ENCODE measurements at regions not wholly inside any gene's neighbourhood (a gene's known extent, or its start where the extent isn't known, plus 50 kb on each side); places are given as distances from the start of the nearest gene placed in this dataset.

DNA sequence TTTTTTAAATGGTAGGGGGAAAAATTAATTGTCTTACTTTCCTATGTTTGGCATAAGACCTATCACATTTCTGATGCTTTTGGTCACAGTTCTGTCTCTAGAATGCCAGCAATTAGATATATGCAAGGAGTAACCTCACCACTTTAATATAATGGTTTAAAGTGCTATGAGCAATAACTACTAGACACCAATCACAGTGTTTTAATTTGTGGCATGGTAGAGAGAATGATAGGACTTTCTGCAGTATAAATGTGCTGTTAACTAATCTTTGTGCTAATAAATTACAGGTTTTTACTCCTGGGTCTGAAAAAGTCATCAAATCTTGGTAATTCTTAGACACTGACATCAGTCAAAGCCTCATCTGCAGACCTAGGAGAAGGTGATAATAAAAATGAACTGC lies 2110.3 kb downstream of the NCAM2 start:
- no peak overlapping the region for H3K4me3 ChIP-seq (ENCODE audit: low read length)
- H3K9me3 Mint-ChIP-seq, result peaks cover 3% of the 10 kb centered on the region
- no peaks in the 10 kb centered on the region for H3K36me3 ChIP-seq (ENCODE audit: insufficient read depth, low read length)
- intact Hi-C loops (cut with DNase I, micrococcal nuclease), result no loop called here
- no peaks in the 10 kb centered on the region for H3K27me3 ChIP-seq (ENCODE audit: control insufficient read depth in 1 of 2, insufficient read depth in 2 of 2, low read length in 2 of 2)
- H3K27ac ChIP-seq (ENCODE audit: low read depth in 1 of 2, low read length in 2 of 2), result no peak overlapping the region
- H3K27me3 Mint-ChIP-seq, result no peaks in the 10 kb centered on the region
- no peak overlapping the region for H3K4me3 Mint-ChIP-seq
- H3K4me1 Mint-ChIP-seq (ENCODE audit: low read depth), result no peaks in the 10 kb centered on the region
- peaks cover 0 to 3% of the 10 kb centered on the region in 2 experiments for H3K9me3 ChIP-seq (ENCODE audit: control insufficient read depth in 1 of 2, insufficient read depth in 1 of 2, low read length in 2 of 2)
- H3K27ac Mint-ChIP-seq, result no peak overlapping the region
- ChIA-PET POLR2A (no interaction called here), CTCF (no interaction called here)
- no peak for DNase-seq
- no peak for ATAC-seq (ENCODE audit: poor library complexity)
- no peaks in the 10 kb centered on the region for H3K4me1 ChIP-seq (ENCODE audit: insufficient read depth, low read length)
- TF ChIP-seq, protein P1, sequence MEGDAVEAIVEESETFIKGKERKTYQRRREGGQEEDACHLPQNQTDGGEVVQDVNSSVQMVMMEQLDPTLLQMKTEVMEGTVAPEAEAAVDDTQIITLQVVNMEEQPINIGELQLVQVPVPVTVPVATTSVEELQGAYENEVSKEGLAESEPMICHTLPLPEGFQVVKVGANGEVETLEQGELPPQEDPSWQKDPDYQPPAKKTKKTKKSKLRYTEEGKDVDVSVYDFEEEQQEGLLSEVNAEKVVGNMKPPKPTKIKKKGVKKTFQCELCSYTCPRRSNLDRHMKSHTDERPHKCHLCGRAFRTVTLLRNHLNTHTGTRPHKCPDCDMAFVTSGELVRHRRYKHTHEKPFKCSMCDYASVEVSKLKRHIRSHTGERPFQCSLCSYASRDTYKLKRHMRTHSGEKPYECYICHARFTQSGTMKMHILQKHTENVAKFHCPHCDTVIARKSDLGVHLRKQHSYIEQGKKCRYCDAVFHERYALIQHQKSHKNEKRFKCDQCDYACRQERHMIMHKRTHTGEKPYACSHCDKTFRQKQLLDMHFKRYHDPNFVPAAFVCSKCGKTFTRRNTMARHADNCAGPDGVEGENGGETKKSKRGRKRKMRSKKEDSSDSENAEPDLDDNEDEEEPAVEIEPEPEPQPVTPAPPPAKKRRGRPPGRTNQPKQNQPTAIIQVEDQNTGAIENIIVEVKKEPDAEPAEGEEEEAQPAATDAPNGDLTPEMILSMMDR (IDR thresholded peaks at IDR 0.05), result no peak
- no peaks in the 10 kb centered on the region for H3K36me3 Mint-ChIP-seq (ENCODE audit: low read depth)

DNA sequence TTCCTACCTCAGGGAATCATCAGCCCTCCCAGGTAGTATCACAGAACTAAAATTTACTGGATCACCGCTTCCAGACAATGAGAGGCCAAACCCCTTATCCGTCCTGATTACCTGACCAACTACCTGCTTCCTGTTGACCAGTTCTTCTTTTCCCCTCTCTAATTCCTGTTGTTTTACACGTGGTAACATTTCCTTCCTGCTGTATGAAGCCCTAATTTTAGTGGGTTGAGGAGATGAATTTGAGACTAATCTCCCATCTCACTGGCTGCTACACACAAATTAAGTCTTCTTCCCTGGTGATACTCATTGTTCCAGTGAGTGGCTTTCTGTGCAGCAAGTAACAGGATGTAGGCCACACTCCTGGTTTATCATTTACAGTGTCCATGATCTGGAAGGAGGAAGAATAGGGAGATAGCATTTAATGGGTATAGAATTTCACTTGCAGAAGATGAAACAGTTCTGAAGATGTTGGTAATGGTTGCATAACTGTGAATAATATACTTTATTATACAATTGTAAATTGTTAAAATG lies 2112.9 kb downstream of the NCAM2 start:
- H3K9me3 Mint-ChIP-seq, result peaks cover 7% of the 10 kb centered on the region
- H3K27me3 Mint-ChIP-seq, result no peaks in the 10 kb centered on the region
- H3K27ac ChIP-seq (ENCODE audit: low read depth in 1 of 2, low read length in 2 of 2), result no peak overlapping the region
- no peaks in the 10 kb centered on the region for H3K4me1 ChIP-seq (ENCODE audit: insufficient read depth, low read length)
- no peaks in the 10 kb centered on the region for H3K27me3 ChIP-seq (ENCODE audit: control insufficient read depth in 1 of 2, insufficient read depth in 2 of 2, low read length in 2 of 2)
- H3K4me3 Mint-ChIP-seq, result no peak overlapping the region
- CTCF ChIA-PET, result no interaction called here
- no peaks in the 10 kb centered on the region for H3K36me3 ChIP-seq (ENCODE audit: insufficient read depth, low read length)
- TF ChIP-seq, protein P1 (IDR thresholded peaks at IDR 0.05), result no peak
- no peak for DNase-seq
- no peaks in the 10 kb centered on the region for H3K4me1 Mint-ChIP-seq (ENCODE audit: low read depth)
- no peak overlapping the region for H3K4me3 ChIP-seq (ENCODE audit: low read length)
- H3K9me3 ChIP-seq (ENCODE audit: control insufficient read depth in 1 of 2, insufficient read depth in 1 of 2, low read length in 2 of 2), result peaks cover 0 to 3% of the 10 kb centered on the region in 2 experiments
- POLR2A ChIA-PET, result no interaction called here
- H3K27ac Mint-ChIP-seq, result no peak overlapping the region
- intact Hi-C loops (cut with DNase I, micrococcal nuclease), result no loop called here
- H3K36me3 Mint-ChIP-seq (ENCODE audit: low read depth), result no peaks in the 10 kb centered on the region
- ATAC-seq (ENCODE audit: poor library complexity), result no peak

DNA sequence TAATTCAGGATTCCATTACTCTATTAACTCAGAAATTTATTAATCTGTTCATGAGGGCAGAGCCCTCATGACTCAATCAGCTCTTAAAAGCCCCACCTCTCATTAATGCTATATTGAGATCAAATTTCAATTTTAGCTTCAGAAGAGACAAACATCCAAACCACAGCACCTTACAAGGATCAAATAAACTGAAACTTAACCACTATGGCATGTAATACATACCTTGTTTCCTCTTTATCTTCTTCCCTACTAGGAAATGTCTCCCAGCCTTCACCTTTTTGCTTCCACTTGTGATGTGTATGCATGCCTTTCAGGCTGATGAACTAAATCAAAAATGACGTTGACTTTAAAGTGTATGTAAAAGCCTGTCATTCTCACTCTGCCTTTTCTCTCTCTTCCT lies 2121.3 kb downstream of the NCAM2 start:
- H3K27me3 ChIP-seq (ENCODE audit: control insufficient read depth in 1 of 2, insufficient read depth in 2 of 2, low read length in 2 of 2), result no peaks in the 10 kb centered on the region
- H3K4me1 ChIP-seq (ENCODE audit: insufficient read depth, low read length), result no peaks in the 10 kb centered on the region
- no peaks in the 10 kb centered on the region for H3K9me3 ChIP-seq (ENCODE audit: control insufficient read depth in 1 of 2, insufficient read depth in 1 of 2, low read length in 2 of 2)
- Mint-ChIP-seq H3K4me1 (ENCODE audit: low read depth) (no peaks in the 10 kb centered on the region), H3K4me3 (no peak overlapping the region), H3K27ac (no peak overlapping the region), H3K36me3 (ENCODE audit: low read depth) (no peaks in the 10 kb centered on the region), H3K9me3 (peaks cover 5% of the 10 kb centered on the region), H3K27me3 (no peaks in the 10 kb centered on the region)
- ATAC-seq (ENCODE audit: poor library complexity) (no peak), DNase-seq (no peak)
- intact Hi-C loops (cut with DNase I, micrococcal nuclease), result no loop called here
- ChIA-PET CTCF (no interaction called here), POLR2A (no interaction called here)
- no peak overlapping the region for H3K27ac ChIP-seq (ENCODE audit: low read depth in 1 of 2, low read length in 2 of 2)
- TF ChIP-seq, protein P1 (IDR thresholded peaks at IDR 0.05), result no peak
- H3K4me3 ChIP-seq (ENCODE audit: low read length), result no peak overlapping the region
- no peaks in the 10 kb centered on the region for H3K36me3 ChIP-seq (ENCODE audit: insufficient read depth, low read length)

Data from CD4-positive, alpha-beta T cell (primary cell).